ENCODE measurements at regions not wholly inside any gene's neighbourhood (a gene's known extent, or its start where the extent isn't known, plus 50 kb on each side); places are given as distances from the start of the nearest gene placed in this dataset.
"Not testable (repeated sequence)": the region's sequence is repeated elsewhere in the genome, so short reads cannot be mapped to it uniquely, and the experiment has no call there.

DNA sequence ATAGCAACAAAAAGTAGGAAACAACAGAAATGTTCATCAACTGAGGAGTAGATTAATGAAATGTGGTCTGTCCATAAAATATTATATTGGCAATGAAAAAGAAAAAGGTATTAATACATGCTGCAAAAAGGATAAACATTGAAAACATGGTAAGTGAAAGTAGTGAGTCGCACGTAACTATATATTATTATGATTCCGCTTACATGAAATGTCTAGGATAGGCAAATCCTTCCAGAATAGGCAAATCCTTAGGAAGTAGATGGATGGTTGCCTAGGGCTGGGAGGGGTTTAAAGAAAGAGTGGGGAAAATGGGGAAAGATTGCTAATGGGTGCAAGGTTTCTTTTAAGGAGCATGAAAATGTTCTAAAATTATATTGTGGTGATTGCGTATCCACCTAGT is 198.1 kb upstream of the WSB1 start:
- DNase-seq (ENCODE audit: low spot score): not testable (repeated sequence)

DNA sequence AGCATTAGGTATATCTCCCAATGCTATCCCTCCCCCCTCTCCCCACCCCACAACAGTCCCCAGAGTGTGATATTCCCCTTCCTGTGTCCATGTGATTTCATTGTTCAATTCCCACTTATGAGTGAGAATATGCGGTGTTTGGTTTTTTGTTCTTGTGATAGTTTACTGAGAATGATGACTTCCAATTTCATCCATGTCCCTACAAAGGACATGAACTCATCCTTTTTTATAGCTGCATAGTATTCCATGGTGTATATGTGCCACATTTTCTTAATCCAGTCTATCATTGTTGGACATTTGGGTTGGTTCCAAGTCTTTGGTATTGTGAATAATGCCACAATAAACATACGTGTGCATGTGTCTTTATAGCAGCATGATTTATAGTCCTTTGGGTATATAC is 194.6 kb upstream of the WSB1 start:
- DNase-seq (ENCODE audit: low spot score): not testable (repeated sequence)

DNA sequence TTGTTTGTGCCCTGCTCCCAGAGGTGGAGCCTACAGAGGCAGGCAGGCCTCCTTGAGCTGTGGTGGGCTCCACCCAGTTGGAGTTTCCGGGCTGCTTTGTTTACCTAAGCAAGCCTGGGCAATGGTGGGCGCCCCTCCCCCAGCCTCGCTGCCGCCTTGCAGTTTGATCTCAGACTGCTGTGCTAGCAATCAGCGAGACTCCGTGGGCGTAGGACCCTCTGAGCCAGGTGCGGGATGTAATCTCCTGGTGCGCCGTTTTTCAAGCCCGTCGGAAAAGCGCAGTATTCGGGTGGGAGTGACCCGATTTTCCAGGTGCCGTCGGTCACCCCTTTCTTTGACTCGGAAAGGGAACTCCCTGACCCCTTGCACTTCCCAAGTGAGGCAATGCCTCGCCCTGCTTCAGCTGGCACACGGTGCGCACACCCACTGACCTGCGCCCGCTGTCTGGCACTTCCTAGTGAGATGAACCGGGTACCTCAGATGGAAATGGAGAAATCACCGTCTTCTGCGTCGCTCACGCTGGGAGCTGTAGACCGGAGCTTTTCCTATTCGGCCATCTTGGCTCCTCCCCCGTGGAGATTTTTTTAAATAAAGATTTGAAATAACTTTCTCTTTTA is 189.2 kb upstream of the WSB1 start:
- DNase-seq (ENCODE audit: low spot score): not testable (repeated sequence)

DNA sequence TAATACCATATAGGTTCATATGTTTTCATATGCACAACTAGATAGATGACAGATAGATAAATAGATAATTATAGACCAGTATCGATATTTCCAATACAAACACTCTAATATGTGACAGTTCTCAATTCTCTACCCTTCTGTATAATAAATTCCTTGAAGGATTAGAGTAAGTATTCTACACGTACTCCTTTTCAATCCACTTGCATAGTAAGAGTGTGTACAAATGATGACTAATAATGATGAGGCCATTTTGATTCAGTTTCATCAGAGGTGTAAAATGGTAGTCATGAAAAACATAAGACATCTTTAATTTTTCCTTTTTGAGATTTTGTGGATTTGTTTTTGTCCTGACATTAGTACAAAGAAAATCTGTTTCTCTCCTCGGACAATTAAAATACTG is 188.3 kb upstream of the WSB1 start:
- no peak for DNase-seq (ENCODE audit: low spot score)

GRCh38 chr17:27106347-27106981 is 187.4 kb upstream of the WSB1 start:
- DNase-seq (ENCODE audit: low spot score): no peak

DNA sequence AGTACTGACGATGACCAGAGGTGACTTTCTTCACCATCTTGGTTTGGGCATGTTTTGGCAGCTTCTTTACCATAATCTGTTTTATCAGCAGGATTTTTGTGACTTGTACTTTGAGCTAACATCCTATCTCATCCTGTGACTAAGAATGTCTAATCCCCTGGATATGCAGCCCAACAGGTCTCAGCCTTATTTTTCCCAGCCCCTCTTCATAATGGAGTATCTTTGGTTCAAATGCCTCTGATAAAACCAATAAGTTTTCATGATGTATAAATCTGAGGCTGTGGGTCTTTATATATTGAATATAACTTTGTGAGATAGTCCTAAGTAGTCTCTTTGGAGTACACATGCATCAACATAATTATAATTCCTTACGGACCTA is 186.9 kb upstream of the WSB1 start:
- DNase-seq (ENCODE audit: low spot score): no peak

- DNase-seq (ENCODE audit: low spot score): not testable (repeated sequence)
These were observed 186.3 kb upstream of the WSB1 start for GRCh38 chr17:27107386-27108328.

- no peak for DNase-seq (ENCODE audit: low spot score)
These were observed 184.6 kb upstream of the WSB1 start for GRCh38 chr17:27109346-27109745.

DNA sequence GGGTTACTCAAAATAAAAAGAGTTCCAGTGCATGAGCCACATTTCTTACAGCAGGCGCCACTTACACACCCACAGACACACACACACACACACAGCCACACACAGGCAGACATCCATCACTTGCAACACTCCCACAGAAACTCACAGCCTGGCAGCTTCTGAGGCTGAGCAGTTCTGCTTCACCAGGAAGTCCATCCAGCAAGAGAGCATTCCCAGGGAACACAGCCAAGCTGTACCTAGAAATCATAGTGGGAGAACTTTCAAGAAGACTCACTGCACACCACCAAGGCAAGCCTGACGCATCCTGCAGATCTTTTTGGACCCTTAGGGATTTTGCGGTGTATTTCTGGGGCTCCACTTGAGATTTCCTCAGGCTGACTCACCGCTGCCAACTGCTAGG is 140.9 kb upstream of the WSB1 start:
- DNase-seq (ENCODE audit: low spot score): no peak

DNA sequence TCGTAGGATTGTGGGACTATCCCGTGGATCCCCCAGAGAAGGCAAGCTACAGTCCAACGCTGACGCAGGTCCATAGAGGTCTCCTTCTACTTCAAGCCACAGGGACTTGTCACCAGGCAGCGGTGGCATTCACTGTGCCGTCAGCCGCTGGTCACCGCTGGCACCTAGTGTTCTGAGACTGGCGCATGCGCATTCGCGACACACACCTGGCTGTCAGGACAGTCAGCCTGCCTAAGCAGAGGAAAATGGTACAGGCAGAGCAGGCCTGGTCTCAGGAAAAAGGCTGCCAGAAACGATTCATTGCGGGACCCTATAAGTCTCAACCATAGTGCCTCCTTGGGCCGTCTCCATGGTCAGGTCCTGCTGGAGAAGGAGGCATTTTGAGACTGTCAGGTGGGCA is 138.0 kb upstream of the WSB1 start:
- DNase-seq (ENCODE audit: low spot score): no peak

GRCh38 chr17:27157297-27157696 is 136.6 kb upstream of the WSB1 start:
- DNase-seq (ENCODE audit: low spot score): no peak

- no peak for DNase-seq (ENCODE audit: low spot score)
These were observed 136.0 kb upstream of the WSB1 start for GRCh38 chr17:27157898-27158297.

- no peak for DNase-seq (ENCODE audit: low spot score)
These were observed 135.5 kb upstream of the WSB1 start for GRCh38 chr17:27158382-27158781.

- DNase-seq (ENCODE audit: low spot score): no peak
These were observed 113.6 kb upstream of the WSB1 start for GRCh38 chr17:27180322-27180721.

GRCh38 chr17:27181379-27181925 is 112.5 kb upstream of the WSB1 start:
- not testable (repeated sequence) for DNase-seq (ENCODE audit: low spot score)

- DNase-seq (ENCODE audit: low spot score): no peak
These were observed 112.0 kb upstream of the WSB1 start for GRCh38 chr17:27181935-27182334.

GRCh38 chr17:27197505-27197904 is 96.4 kb upstream of the WSB1 start:
- not testable (repeated sequence) for DNase-seq (ENCODE audit: low spot score)

- no peak for DNase-seq (ENCODE audit: low spot score)
These were observed 94.0 kb upstream of the WSB1 start for GRCh38 chr17:27199948-27200347.

GRCh38 chr17:27200476-27200875 is 93.4 kb upstream of the WSB1 start:
- no peak for DNase-seq (ENCODE audit: low spot score)

GRCh38 chr17:27203241-27203640 is 90.7 kb upstream of the WSB1 start:
- DNase-seq (ENCODE audit: low spot score): no peak

GRCh38 chr17:27206447-27206846 is 87.5 kb upstream of the WSB1 start:
- DNase-seq (ENCODE audit: low spot score): peak; percentile 28

GRCh38 chr17:27207073-27207513 is 86.8 kb upstream of the WSB1 start:
- DNase-seq (ENCODE audit: low spot score): no peak

GRCh38 chr17:27208370-27208769 is 85.5 kb upstream of the WSB1 start:
- not testable (repeated sequence) for DNase-seq (ENCODE audit: low spot score)
